Suppressor macrophage treated with lipopolysaccharide for 4 hours (primary cell): ENCODE measurements at regions not wholly inside any gene's neighbourhood (a gene's known extent, or its start where the extent isn't known, plus 50 kb on each side); places are given as distances from the start of the nearest gene placed in this dataset.

ENCODE experiments used
- DNase-seq: peaks from one replicate; pipeline ENCODE4 v3.0.0-alpha.2; 2020

DNA sequence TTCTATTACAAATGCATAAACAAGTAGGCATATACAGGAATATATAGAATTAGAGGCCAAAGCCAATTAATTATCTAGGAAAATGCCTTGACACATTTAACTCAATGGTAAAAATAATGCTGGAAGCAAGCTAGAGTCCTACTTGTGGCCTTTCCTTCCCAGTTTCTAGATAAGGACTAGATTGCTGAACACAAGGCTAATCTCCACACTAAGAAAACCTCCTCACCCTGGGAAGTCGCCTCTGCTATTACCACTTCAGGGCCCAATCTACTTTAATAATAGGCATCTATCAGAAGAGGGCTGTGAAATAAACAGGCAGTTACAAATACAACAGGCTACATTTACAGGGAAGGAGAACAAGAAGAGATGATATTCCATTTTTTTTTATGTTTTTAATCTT lies 80.5 kb upstream of the PRICKLE2 start:
- no peak for DNase-seq

DNA sequence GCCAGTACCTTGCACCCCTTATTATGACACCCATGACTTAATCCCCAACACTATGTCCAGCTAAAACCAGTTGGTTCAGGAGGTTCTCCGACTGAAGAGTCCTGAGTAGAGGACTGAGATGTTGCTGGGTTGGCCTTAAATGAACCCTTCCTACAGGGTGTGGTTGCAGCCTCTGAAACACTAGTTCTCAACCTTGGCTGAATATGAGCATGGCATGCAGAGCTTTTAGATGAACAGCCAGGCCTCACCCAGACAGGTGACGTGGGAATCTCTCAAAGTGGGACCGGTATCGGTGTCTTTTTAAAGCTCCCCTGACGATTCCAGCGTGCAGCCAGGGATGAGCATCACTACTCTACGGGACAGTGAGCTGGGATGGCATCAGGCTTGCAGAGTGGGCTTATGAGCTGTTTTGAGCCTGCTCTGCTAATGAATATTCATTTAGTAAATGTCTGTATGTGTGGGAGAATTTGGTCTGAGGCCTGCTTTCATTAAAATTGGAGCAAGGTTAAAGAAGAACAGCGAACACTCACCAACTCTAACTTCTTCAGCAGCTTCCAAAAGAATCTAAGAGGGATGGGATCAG lies 79.7 kb upstream of the PRICKLE2 start:
- no peak for DNase-seq

DNA sequence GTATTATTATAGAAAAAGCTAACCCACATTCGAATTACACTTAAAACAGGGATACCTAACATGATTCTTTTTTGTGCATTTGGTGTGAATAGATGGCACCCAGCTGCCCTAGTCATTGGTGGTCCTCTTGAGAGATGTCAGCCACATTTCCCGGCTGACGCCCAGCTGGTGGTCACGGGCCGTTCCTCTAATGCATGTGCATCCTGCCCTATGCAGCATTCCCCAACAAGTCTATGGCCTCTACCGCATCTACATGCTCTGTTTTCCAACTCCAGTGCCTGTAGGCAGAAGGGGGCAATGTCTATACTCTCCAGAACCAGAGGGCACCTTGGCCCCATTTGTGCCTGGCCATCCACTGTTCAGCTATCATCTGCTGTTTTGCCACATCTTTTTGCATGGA lies 78.6 kb upstream of the PRICKLE2 start:
- DNase-seq, result no peak

GRCh38 chr3:64303401-64303800 lies 78.1 kb upstream of the PRICKLE2 start:
- DNase-seq, result no peak

DNA sequence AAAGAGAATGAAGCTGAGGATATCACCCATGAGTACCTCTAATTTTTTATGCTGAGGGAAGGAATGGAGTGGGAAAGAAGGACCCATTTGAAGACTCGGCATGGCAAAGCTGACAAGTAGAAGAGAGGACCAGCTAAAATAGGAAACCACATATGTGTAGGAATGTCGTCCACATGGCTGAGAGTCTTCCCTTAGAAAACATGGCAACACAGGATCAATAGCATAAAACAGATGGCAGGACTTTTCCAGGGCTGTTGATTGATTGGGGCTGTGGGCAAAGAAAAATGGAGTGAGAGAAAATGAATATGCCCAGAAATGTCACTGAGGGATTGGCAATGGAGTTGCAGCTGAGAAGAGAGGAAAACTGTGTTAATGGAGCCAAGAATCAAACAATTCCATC lies 76.2 kb upstream of the PRICKLE2 start:
- no peak for DNase-seq

DNA sequence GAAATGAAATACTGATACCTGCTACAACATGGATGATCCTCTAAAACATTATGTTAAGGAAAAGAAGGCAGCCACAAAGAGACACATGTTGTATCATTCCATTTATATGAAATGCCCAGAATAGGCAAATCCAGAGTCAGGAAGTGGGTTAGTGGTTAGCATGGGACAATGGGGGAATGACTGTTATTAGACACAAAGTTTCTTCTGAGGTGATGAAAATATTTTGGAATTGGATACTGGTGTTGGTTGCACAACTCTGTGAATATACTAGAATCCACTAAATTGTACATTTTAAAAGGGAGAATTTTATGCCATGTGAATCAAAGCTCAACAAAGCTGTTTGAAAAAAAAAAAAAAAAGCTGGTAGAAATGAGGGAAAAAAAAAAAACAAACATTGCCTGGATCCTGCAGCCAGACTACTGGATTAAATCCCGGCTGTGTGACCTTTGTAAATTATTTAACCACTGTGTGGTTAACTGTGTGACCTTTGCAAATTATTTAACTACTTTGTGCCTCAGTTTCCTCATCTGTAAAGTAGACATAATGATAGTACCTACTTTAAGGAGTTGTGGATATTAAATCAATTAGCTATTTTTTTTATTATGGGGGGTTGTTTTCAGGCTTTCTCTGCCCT lies 75.6 kb upstream of the PRICKLE2 start:
- no peak for DNase-seq

DNA sequence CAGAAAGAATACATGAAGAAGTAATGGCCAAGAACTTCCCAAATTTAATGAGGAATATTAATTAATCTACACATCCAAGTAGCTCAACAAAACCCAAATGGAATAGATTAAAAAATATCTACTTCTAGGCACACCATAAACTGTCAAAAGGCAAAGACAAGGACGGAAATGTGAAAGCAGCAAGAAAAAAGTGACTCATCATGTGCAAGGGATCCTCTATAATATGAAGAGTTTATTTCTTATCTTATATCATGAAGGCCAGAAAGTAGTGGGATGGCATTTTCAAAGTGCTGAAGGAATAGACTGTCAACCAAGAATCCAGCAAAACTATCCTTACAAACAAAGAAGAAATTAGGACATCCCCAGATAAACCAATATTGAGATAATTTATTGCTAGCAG lies 73.9 kb upstream of the PRICKLE2 start:
- DNase-seq, result no peak

DNA sequence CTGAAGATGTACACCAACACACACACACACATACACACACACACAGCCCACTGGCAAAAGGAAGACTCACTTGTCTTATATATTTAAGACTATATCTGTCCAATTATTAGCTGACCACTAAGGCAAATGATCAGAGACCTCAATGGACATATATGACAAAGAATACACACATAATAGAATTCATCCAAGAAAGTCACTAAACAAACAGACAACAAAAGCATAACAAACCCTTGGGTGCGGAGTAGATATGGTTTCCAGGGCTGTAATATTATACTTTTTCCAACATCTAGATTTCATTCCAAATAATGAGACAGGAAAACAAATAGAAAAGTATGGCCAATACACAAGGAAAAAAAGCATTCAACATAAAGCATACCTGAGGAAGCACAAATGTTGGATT lies 72.3 kb upstream of the PRICKLE2 start:
- DNase-seq, result no peak

GRCh38 chr3:64295594-64295993 lies 70.3 kb upstream of the PRICKLE2 start:
- no peak for DNase-seq

DNA sequence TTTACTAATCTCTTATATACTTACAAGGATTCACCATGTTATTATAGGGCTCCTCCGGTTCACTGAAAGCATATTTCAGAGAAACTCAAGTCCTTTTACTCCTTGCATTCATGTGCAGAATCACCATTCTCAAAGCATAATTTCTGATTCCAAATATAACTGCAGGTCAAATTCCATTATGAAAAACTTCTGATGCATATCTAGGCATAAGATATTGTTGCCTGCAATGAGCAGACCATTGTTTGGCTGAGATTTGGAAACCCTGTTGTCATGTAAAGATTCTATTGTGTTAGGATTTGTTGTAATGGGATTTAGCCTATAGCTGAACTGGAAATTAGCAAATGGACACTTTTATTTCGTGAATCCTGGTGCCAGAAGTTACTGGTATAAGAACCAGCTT lies 69.5 kb upstream of the PRICKLE2 start:
- no peak for DNase-seq

- no peak for DNase-seq
These were observed 67.9 kb upstream of the PRICKLE2 start for GRCh38 chr3:64293121-64293520.

DNA sequence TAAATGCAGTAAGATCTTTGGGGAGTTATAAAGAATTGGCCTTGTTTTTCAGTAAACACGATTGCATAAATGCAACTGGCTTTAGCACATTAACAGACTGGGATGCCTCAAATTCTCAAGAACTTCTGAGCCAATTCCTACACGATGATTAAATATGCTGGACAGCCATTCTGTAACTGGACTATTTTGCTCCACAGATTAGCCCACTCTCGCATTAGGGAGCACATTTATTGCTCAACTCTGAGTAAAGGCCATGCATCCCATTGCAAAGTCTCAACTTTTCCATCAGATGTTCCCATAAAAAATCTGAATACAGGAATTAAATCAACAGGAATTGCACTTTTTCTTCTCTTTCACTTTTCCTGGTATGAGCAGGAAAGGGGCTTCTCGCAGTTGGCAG lies 66.7 kb upstream of the PRICKLE2 start:
- no peak for DNase-seq

GRCh38 chr3:64291345-64291744 lies 66.1 kb upstream of the PRICKLE2 start:
- peak; percentile 11 for DNase-seq

DNA sequence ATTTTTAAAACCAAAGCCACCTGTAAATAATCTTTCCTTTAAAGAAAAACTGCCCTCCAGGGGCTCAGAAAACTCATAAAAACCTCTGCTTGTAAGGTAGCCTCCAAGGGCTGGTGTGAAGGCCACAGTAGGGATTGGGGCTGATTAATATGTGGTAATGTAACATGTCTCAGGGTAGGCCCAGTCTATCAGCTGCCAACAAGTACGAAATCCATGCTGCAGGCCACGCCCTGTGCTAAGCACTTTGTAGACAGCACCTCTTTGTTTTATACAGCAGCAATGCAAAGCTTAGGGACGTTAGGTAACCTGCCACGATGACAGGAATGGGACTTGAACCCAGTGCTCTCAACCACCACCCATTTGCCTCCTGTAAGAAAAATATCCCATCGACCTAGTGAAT lies 65.6 kb upstream of the PRICKLE2 start:
- no peak for DNase-seq

DNA sequence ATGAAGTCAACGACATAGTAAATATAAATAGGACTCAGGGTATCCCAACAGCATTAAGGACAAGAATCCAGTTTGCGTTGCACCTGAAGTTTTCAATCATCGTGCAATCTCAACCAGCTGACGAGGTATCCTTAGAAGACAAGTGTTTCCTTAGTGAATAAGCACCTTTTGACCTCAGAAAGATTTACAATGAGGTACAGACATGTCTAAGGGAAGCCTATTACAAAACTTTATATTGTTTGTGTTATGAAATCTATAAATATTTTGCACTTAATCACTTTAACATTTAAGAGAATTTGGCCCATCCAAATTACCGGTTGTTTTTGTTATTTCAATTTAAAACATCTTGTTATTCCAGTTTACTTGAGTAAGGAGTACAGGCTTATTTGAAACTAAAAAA lies 64.9 kb upstream of the PRICKLE2 start:
- no peak for DNase-seq

- no peak for DNase-seq
These were observed 64.4 kb upstream of the PRICKLE2 start for GRCh38 chr3:64289622-64290021.

- DNase-seq, result no peak
These were observed 53.4 kb upstream of the PRICKLE2 start for GRCh38 chr3:64278625-64279024.

DNA sequence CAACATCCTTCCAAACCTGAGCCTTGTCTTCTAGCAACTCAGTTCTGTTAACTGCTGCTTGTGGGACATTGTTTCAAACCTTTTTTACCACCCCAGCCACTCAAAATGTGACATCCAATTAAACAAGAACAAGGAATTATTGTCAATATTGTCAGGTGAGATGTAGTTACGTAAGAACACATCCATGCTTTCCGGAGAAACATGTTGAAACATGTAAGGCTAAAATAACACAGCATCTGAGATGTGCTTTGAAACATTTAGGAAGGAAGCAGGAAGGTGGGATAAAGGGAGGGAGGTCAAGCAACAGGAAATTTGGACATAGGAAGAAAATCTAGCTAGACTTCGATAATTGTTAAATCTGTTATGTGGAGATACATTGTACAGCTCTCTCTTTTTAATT lies 50.9 kb upstream of the PRICKLE2 start:
- no peak for DNase-seq
